ENCODE measurements at regions not wholly inside any gene's neighbourhood (a gene's known extent, or its start where the extent isn't known, plus 50 kb on each side); places are given as distances from the start of the nearest gene placed in this dataset.
"Not testable (repeated sequence)": the region's sequence is repeated elsewhere in the genome, so short reads cannot be mapped to it uniquely, and the experiment has no call there.

GRCh38 chr1:115164484-115164883, 75.2 kb upstream of the TSPAN2 start:
- Histone ChIP-seq H3K4me1 (ENCODE audit: control insufficient read depth, insufficient read depth, low read length) (no peaks in the 10 kb centered on the region), H3K36me3 (ENCODE audit: control insufficient read depth, insufficient read depth, low read length) (no peaks in the 10 kb centered on the region), H3K4me3 (ENCODE audit: low read depth, low read length) (no peak overlapping the region), H3K9ac (ENCODE audit: low read depth, low read length) (no peak overlapping the region), H3K9me3 (ENCODE audit: control insufficient read depth, insufficient read depth, low read length) (no peaks in the 10 kb centered on the region), H3K27ac (ENCODE audit: low read depth, low read length) (no peak overlapping the region), H3K27me3 (ENCODE audit: control insufficient read depth, insufficient read depth, low read length) (no peaks in the 10 kb centered on the region)

GRCh38 chr1:115160728-115161127, 71.4 kb upstream of the TSPAN2 start:
- no peaks in the 10 kb centered on the region for H3K36me3 ChIP-seq (ENCODE audit: control insufficient read depth, insufficient read depth, low read length)
- no peak overlapping the region for H3K27ac ChIP-seq (ENCODE audit: low read depth, low read length)
- H3K4me3 ChIP-seq (ENCODE audit: low read depth, low read length): no peak overlapping the region
- no peak overlapping the region for H3K9ac ChIP-seq (ENCODE audit: low read depth, low read length)
- H3K4me1 ChIP-seq (ENCODE audit: control insufficient read depth, insufficient read depth, low read length): no peaks in the 10 kb centered on the region
- H3K27me3 ChIP-seq (ENCODE audit: control insufficient read depth, insufficient read depth, low read length): no peaks in the 10 kb centered on the region
- no peaks in the 10 kb centered on the region for H3K9me3 ChIP-seq (ENCODE audit: control insufficient read depth, insufficient read depth, low read length)

- Histone ChIP-seq H3K27ac (ENCODE audit: low read depth, low read length) (no peak overlapping the region), H3K4me3 (ENCODE audit: low read depth, low read length) (no peak overlapping the region)
These were observed 70.7 kb upstream of the TSPAN2 start for GRCh38 chr1:115159958-115160357.

GRCh38 chr1:115158181-115158580, 68.9 kb upstream of the TSPAN2 start:
- Histone ChIP-seq H3K9ac (ENCODE audit: low read depth, low read length) (no peak overlapping the region), H3K36me3 (ENCODE audit: control insufficient read depth, insufficient read depth, low read length) (no peaks in the 10 kb centered on the region), H3K4me3 (ENCODE audit: low read depth, low read length) (no peak overlapping the region), H3K27me3 (ENCODE audit: control insufficient read depth, insufficient read depth, low read length) (no peaks in the 10 kb centered on the region), H3K27ac (ENCODE audit: low read depth, low read length) (no peak overlapping the region), H3K9me3 (ENCODE audit: control insufficient read depth, insufficient read depth, low read length) (no peaks in the 10 kb centered on the region), H3K4me1 (ENCODE audit: control insufficient read depth, insufficient read depth, low read length) (no peaks in the 10 kb centered on the region)

More at GRCh38 chr1:115159958-115160357, 70.7 kb upstream of the TSPAN2 start:
- Histone ChIP-seq H3K36me3 (ENCODE audit: control insufficient read depth, insufficient read depth, low read length) (no peaks in the 10 kb centered on the region), H3K9me3 (ENCODE audit: control insufficient read depth, insufficient read depth, low read length) (no peaks in the 10 kb centered on the region), H3K27me3 (ENCODE audit: control insufficient read depth, insufficient read depth, low read length) (no peaks in the 10 kb centered on the region), H3K9ac (ENCODE audit: low read depth, low read length) (no peak overlapping the region), H3K4me1 (ENCODE audit: control insufficient read depth, insufficient read depth, low read length) (no peaks in the 10 kb centered on the region)

GRCh38 chr1:115156826-115157468, 67.6 kb upstream of the TSPAN2 start:
- Histone ChIP-seq H3K27ac (ENCODE audit: low read depth, low read length) (no peak overlapping the region), H3K9ac (ENCODE audit: low read depth, low read length) (no peak overlapping the region)

GRCh38 chr1:115153966-115154557, 64.8 kb upstream of the TSPAN2 start:
- H3K27me3 ChIP-seq (ENCODE audit: control insufficient read depth, insufficient read depth, low read length): no peaks in the 10 kb centered on the region
- H3K36me3 ChIP-seq (ENCODE audit: control insufficient read depth, insufficient read depth, low read length): no peaks in the 10 kb centered on the region
- H3K4me1 ChIP-seq (ENCODE audit: control insufficient read depth, insufficient read depth, low read length): no peaks in the 10 kb centered on the region
- H3K9me3 ChIP-seq (ENCODE audit: control insufficient read depth, insufficient read depth, low read length): no peaks in the 10 kb centered on the region
- no peak overlapping the region for H3K27ac ChIP-seq (ENCODE audit: low read depth, low read length)
- no peak overlapping the region for H3K9ac ChIP-seq (ENCODE audit: low read depth, low read length)
- H3K4me3 ChIP-seq (ENCODE audit: low read depth, low read length): no peak overlapping the region

More at GRCh38 chr1:115156826-115157468, 67.6 kb upstream of the TSPAN2 start:
- no peaks in the 10 kb centered on the region for H3K9me3 ChIP-seq (ENCODE audit: control insufficient read depth, insufficient read depth, low read length)
- H3K36me3 ChIP-seq (ENCODE audit: control insufficient read depth, insufficient read depth, low read length): no peaks in the 10 kb centered on the region
- no peaks in the 10 kb centered on the region for H3K27me3 ChIP-seq (ENCODE audit: control insufficient read depth, insufficient read depth, low read length)
- H3K4me1 ChIP-seq (ENCODE audit: control insufficient read depth, insufficient read depth, low read length): no peaks in the 10 kb centered on the region
- H3K4me3 ChIP-seq (ENCODE audit: low read depth, low read length): no peak overlapping the region

- not testable (repeated sequence) for H3K27ac ChIP-seq (ENCODE audit: low read depth, low read length); H3K36me3 ChIP-seq (ENCODE audit: control insufficient read depth, insufficient read depth, low read length); H3K9me3 ChIP-seq (ENCODE audit: control insufficient read depth, insufficient read depth, low read length); H3K27me3 ChIP-seq (ENCODE audit: control insufficient read depth, insufficient read depth, low read length); H3K4me1 ChIP-seq (ENCODE audit: control insufficient read depth, insufficient read depth, low read length)
- Histone ChIP-seq H3K9ac (ENCODE audit: low read depth, low read length) (peak overlapping the region; percentile 48; the same call in 1 of the 2 replicates), H3K4me3 (ENCODE audit: low read depth, low read length) (peak overlapping the region; percentile 61)
These were observed 58.6 kb upstream of the TSPAN2 start for GRCh38 chr1:115147928-115148327.

- no peaks in the 10 kb centered on the region for H3K27me3 ChIP-seq (ENCODE audit: control insufficient read depth, insufficient read depth, low read length)
- no peak overlapping the region for H3K4me3 ChIP-seq (ENCODE audit: low read depth, low read length)
- no peaks in the 10 kb centered on the region for H3K4me1 ChIP-seq (ENCODE audit: control insufficient read depth, insufficient read depth, low read length)
- no peaks in the 10 kb centered on the region for H3K36me3 ChIP-seq (ENCODE audit: control insufficient read depth, insufficient read depth, low read length)
- no peaks in the 10 kb centered on the region for H3K9me3 ChIP-seq (ENCODE audit: control insufficient read depth, insufficient read depth, low read length)
- no peak overlapping the region for H3K27ac ChIP-seq (ENCODE audit: low read depth, low read length)
- H3K9ac ChIP-seq (ENCODE audit: low read depth, low read length): no peak overlapping the region
These were observed 55.9 kb upstream of the TSPAN2 start for GRCh38 chr1:115145226-115145625.

GRCh38 chr1:115144176-115144575, 54.9 kb upstream of the TSPAN2 start:
- no peaks in the 10 kb centered on the region for H3K9me3 ChIP-seq (ENCODE audit: control insufficient read depth, insufficient read depth, low read length)

GRCh38 chr1:115142616-115143015, 53.3 kb upstream of the TSPAN2 start:
- no peak overlapping the region for H3K9ac ChIP-seq (ENCODE audit: low read depth, low read length)

More at GRCh38 chr1:115144176-115144575, 54.9 kb upstream of the TSPAN2 start:
- H3K4me3 ChIP-seq (ENCODE audit: low read depth, low read length): no peak overlapping the region
- H3K27ac ChIP-seq (ENCODE audit: low read depth, low read length): no peak overlapping the region
- no peak overlapping the region for H3K9ac ChIP-seq (ENCODE audit: low read depth, low read length)
- no peaks in the 10 kb centered on the region for H3K27me3 ChIP-seq (ENCODE audit: control insufficient read depth, insufficient read depth, low read length)
- H3K4me1 ChIP-seq (ENCODE audit: control insufficient read depth, insufficient read depth, low read length): peaks cover 3% of the 10 kb centered on the region; the same call in 1 of the 2 replicates
- no peaks in the 10 kb centered on the region for H3K36me3 ChIP-seq (ENCODE audit: control insufficient read depth, insufficient read depth, low read length)

GRCh38 chr1:115141145-115141454, 51.8 kb upstream of the TSPAN2 start:
- Histone ChIP-seq H3K27ac (ENCODE audit: low read depth, low read length) (no peak overlapping the region), H3K4me1 (ENCODE audit: control insufficient read depth, insufficient read depth, low read length) (peaks cover 4% of the 10 kb centered on the region; the same call in 1 of the 2 replicates), H3K36me3 (ENCODE audit: control insufficient read depth, insufficient read depth, low read length) (no peaks in the 10 kb centered on the region), H3K27me3 (ENCODE audit: control insufficient read depth, insufficient read depth, low read length) (no peaks in the 10 kb centered on the region), H3K4me3 (ENCODE audit: low read depth, low read length) (no peak overlapping the region), H3K9me3 (ENCODE audit: control insufficient read depth, insufficient read depth, low read length) (no peaks in the 10 kb centered on the region), H3K9ac (ENCODE audit: low read depth, low read length) (no peak overlapping the region)

More at GRCh38 chr1:115142616-115143015, 53.3 kb upstream of the TSPAN2 start:
- Histone ChIP-seq H3K36me3 (ENCODE audit: control insufficient read depth, insufficient read depth, low read length) (no peaks in the 10 kb centered on the region), H3K27ac (ENCODE audit: low read depth, low read length) (no peak overlapping the region), H3K4me1 (ENCODE audit: control insufficient read depth, insufficient read depth, low read length) (peaks cover 4% of the 10 kb centered on the region; the same call in 1 of the 2 replicates), H3K9me3 (ENCODE audit: control insufficient read depth, insufficient read depth, low read length) (no peaks in the 10 kb centered on the region), H3K4me3 (ENCODE audit: low read depth, low read length) (no peak overlapping the region), H3K27me3 (ENCODE audit: control insufficient read depth, insufficient read depth, low read length) (no peaks in the 10 kb centered on the region)
